HG03460 (cell line): ENCODE measurements at regions not wholly inside any gene's neighbourhood (a gene's known extent, or its start where the extent isn't known, plus 50 kb on each side); places are given as distances from the start of the nearest gene placed in this dataset.
A peak's percentile ranks its signal among the peaks of the same experiment; 100 is the strongest.

Experiments used
- ATAC-seq: cut with Tn5 transposase; IDR thresholded peaks from one replicate; pipeline ENCODE4 v1.9.1; 2021; ENCODE audit not compliant: unreplicated experiment

- no peak for ATAC-seq
Measured at GRCh38 chr20:10919396-10920140, 245.8 kb upstream of the JAG1 start.

GRCh38 chr20:10920396-10920795, 246.6 kb upstream of the JAG1 start:
- ATAC-seq: no peak

- no peak for ATAC-seq
Measured at GRCh38 chr20:10921491-10922010, 247.8 kb upstream of the JAG1 start.

DNA sequence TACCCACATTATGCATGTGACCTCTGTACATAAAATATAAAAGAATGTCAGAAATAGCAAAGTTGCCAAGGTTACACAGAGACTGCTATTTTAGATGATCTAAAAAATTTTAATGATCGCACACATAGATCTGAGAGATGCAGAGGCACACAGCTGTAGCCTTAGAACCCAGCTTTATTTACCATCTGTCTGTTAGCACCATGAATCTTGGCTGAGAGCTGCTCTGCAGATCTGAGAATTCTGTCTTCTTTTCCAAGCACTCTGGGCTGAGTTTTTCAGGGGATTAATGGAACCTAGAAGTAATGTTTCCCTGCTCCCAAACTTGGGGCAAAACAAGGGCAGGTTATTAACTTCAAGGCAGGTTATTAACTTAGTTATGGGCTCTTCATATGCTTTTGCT, 248.7 kb upstream of the JAG1 start:
- ATAC-seq: no peak

DNA sequence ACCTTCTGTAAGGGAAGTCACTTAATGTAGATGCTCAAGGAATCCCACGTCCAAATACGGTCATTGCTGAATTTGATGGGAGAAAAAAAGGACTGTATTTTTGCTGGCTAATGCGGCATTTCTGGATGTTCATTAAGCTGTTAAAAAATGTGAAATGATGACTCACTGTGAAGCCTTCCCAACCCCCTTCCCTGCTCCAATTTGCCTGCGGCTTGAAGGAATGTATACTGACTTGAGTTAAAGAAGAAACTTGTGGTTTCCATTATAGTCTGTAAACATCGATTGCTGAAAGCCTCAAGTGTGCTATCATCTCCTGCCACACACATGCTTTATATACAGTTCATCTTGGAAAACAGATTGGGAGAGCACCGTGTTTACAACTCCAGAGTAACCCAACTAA, 249.1 kb upstream of the JAG1 start:
- ATAC-seq: no peak

- no peak for ATAC-seq
Measured at GRCh38 chr20:10924644-10925201, 250.9 kb upstream of the JAG1 start.

GRCh38 chr20:10925767-10926166, 252.0 kb upstream of the JAG1 start:
- ATAC-seq: no peak

- no peak for ATAC-seq
Measured at GRCh38 chr20:10927011-10927583, 253.3 kb upstream of the JAG1 start.

DNA sequence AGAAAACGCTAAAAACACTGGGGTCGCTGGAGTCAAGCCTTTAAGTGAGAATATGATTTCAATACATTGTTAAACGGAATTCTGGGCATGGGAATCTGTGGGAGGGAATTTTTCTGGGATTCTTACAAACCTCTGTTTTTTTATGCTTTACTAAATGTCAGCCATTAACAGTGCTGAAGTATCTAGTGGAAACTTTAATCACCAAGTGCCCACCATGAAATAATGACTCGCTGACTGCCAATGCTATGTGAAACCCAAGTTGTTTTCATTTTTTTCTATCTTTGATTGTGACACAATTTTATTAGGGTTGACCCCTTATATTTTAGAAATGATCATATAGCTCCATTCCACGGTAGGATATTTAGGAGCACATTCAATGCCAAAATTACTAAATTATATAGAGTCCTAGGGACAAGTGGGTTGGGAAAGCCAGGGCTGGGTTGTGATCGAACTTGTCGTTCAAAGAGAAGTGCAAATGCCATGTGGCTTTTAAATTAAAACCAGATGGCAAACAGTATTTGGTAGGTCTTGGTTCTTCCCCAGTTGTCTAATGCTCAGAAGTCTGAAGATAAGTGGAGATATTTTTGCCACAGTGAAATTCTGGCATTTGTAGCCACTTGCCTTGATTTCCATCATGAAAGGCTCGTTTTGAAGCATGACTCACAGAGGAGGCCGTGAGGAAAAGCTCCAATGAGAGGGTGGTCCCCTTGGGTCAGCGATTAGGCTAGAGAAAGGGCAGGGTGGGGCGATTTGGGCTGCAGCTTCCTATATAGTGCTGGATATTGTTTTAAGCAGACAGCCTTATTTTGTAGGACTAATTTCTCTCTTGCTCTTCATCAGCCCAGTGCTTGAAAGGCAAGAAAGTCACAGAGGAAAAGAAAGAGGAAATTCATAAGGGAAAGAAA, 254.4 kb upstream of the JAG1 start:
- no peak for ATAC-seq

DNA sequence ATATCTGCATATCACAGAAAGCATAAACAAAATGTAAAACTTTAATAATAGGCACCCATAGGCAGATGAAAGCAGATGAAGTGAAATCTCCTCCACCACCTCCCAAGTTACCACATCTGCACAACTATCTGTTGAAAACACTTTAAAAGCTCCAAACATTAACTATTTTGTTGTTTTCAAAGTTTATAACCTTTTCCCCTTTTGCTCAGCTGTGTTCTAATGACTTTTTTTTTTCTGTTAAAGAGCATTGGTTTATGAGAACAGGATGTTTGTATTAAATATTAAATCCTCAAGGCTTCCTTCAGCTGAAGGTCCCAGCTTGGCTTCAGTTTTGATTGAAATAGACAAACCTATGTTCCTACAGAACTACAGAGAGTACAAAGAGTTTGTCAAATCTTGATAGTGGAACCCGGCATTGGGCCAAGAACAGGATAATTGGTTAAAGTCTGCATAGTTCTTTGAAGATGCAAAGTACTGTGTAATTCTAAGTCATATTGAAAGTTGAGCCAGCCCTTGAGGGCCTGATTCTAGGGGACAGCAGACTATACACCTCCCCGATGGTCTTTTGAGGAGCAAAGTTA, 255.1 kb upstream of the JAG1 start:
- no peak for ATAC-seq

- no peak for ATAC-seq
Measured at GRCh38 chr20:10935658-10936402, 262.0 kb upstream of the JAG1 start.

DNA sequence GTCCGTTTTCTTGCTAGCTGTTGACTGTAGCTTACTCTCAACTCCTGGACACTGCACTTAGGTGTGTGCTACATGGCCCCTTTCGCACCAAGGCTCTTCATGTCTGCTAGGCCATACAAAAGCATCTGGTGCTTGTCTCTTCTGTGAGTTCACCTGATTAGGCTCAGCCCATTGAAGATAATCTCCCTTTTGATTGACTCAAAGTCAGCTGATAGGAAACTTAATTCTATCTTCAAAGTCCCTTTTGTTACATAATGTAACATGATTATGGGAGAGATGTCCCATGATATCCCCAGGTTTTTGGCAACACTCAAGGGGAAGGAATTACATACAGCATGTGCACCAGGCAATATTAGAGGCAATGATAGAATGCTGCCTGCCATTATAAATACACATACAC, 263.0 kb upstream of the JAG1 start:
- ATAC-seq: no peak

GRCh38 chr20:10939331-10939941, 265.6 kb upstream of the JAG1 start:
- no peak for ATAC-seq

- ATAC-seq: peak; percentile 96
Measured at GRCh38 chr20:10940941-10941340, 267.1 kb upstream of the JAG1 start.

DNA sequence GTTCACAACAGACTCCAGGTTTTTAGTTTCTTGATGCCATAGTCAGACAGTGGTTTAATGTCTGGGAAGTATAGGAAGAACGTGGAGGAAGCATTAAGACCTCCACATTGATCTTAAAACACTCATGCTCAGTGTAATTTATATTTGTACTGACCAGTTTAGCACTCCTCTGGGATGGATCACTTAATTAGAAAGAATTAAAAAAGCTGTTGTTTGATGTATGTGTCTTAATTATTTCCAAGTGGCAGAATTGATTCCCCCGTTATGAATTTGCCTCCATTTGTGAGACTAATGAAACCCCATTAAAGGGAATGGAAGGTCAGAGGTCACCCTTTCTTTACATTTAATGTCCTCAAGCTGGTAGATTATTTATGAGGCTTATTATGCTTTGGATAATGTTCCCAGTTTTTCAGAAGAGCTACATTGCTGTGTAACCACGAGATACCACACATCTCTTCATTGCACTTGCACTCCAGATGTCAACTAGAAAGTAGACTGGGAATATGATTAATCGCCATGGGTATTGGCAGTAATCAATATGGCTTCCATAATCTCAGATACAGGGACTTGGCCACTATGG, 270.0 kb upstream of the JAG1 start:
- ATAC-seq: no peak

DNA sequence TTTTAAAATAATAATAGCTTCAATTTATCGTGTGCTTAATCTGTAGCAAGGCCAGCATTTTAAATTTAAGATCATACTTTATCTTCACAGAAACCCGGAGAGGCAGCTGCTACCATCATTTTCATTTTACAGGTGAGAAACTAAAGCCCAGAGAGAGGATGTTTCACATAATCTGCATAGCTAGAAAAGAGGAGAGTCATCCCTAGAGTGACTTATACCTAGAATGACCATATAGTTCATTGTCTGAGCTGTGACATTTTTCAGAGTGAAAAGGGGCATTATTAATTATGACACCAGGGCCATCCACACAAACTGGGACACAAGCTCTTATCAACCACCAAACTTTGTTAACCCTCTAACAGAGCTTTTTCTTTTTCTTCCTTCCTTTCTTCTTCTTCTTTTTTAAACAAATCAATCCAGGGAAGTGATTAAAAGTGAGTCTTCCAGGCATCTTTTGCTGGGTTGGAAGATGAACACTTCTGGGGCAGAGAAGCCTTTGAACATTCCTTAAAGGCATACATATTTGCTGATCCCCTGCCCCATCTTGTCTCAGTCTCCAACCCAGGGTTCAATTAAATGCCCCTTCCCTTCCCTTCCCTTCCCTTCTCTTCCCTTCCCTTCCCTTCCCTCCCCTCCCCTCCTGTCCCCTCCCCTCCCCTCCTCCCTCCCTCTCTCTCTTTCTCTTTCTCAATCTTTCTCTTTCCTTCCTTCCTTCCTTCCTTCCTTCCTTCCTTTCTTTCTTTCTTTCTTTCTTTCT, 272.5 kb upstream of the JAG1 start:
- no peak for ATAC-seq

DNA sequence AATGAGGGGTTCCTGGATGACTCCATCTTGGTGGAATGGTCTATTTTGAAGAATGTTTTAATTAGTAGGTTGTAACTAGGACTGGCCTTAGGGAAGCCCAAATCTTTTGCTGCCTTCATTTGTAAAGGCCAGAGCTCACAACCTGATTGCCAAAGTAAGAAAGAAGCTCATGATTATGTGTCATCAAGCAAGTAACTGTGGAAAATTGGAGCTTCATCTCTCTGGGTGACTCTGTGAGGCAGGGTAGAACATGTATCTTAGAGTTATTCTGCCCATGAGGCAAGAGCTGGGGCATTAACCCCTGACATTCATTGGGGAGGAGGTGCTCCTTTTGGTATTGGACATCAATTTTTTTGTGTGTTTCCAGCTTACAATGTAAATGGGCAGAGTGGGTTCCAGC, 273.9 kb upstream of the JAG1 start:
- no peak for ATAC-seq

GRCh38 chr20:10949930-10950783, 276.4 kb upstream of the JAG1 start:
- ATAC-seq: no peak
